ENCODE measurements at regions not wholly inside any gene's neighbourhood (a gene's known extent, or its start where the extent isn't known, plus 50 kb on each side); places are given as distances from the start of the nearest gene placed in this dataset.

- POLR2A ChIA-PET (ENCODE audit: unreplicated experiment), result no interaction called here
- BruUV-seq (replicated peaks), result no TSS peak
- Histone ChIP-seq H3K9me2 (replicated peaks; ENCODE audit: low read length) (no peaks in the 10 kb centered on the region), H3K36me3 (ENCODE audit: low read depth, low read length) (no peaks in the 10 kb centered on the region), H3K4me3 (ENCODE audit: low read length) (no peak overlapping the region), H3F3A (ENCODE audit: low read length, unreplicated experiment) (no peaks in the 10 kb centered on the region), H3K9ac (ENCODE audit: low read length) (no peak overlapping the region), H3K27me3 (ENCODE audit: low read length) (no peaks in the 10 kb centered on the region), H3K9me3 (ENCODE audit: low read length) (no peaks in the 10 kb centered on the region), H3K4me1 (ENCODE audit: insufficient read depth, low read length) (no peaks in the 10 kb centered on the region), H3K4me2 (ENCODE audit: low read length) (no peak overlapping the region), H3K79me2 (ENCODE audit: low read length) (no peaks in the 10 kb centered on the region), H2AFZ (ENCODE audit: low read length) (no peak overlapping the region), H4K20me1 (ENCODE audit: low read length) (no peaks in the 10 kb centered on the region), H3K27ac (ENCODE audit: low read length) (no peak overlapping the region)
- ATAC-seq, result no peak
- no peak for DNase-seq
- intact Hi-C loops (cut with micrococcal nuclease), result no loop called here
- CTCF ChIA-PET, result no interaction called here
- TF ChIP-seq EZH2phosphoT487 (IDR thresholded peaks at IDR 0.05; ENCODE audit: borderline replicate concordance, low read length) (no peak), EZH2 (IDR thresholded peaks at IDR 0.05; ENCODE audit: low read length, unreplicated experiment) (no peak), CTCF (conservative IDR thresholded peaks at IDR 0.05; ENCODE audit: low read depth, low read length) (no peak)
Measured at GRCh38 chr16:52805559-52806168, 247.0 kb downstream of the CHD9NB start.

- Histone ChIP-seq H3K9me2 (replicated peaks; ENCODE audit: low read length) (no peaks in the 10 kb centered on the region), H3K27ac (ENCODE audit: low read length) (no peak overlapping the region), H3K27me3 (ENCODE audit: low read length) (no peaks in the 10 kb centered on the region), H3K4me1 (ENCODE audit: insufficient read depth, low read length) (no peaks in the 10 kb centered on the region), H3F3A (ENCODE audit: low read length, unreplicated experiment) (no peaks in the 10 kb centered on the region), H2AFZ (ENCODE audit: low read length) (no peak overlapping the region), H4K20me1 (ENCODE audit: low read length) (no peaks in the 10 kb centered on the region), H3K79me2 (ENCODE audit: low read length) (no peaks in the 10 kb centered on the region), H3K9ac (ENCODE audit: low read length) (no peak overlapping the region), H3K4me2 (ENCODE audit: low read length) (no peak overlapping the region), H3K4me3 (ENCODE audit: low read length) (no peak overlapping the region), H3K9me3 (ENCODE audit: low read length) (no peaks in the 10 kb centered on the region), H3K36me3 (ENCODE audit: low read depth, low read length) (no peaks in the 10 kb centered on the region)
- BruUV-seq (replicated peaks), result no TSS peak
- TF ChIP-seq EZH2 (IDR thresholded peaks at IDR 0.05; ENCODE audit: low read length, unreplicated experiment) (no peak), CTCF (conservative IDR thresholded peaks at IDR 0.05; ENCODE audit: low read depth, low read length) (no peak), EZH2phosphoT487 (IDR thresholded peaks at IDR 0.05; ENCODE audit: borderline replicate concordance, low read length) (no peak)
- no peak for ATAC-seq
- intact Hi-C loops (cut with micrococcal nuclease), result no loop called here
- DNase-seq, result no peak
- ChIA-PET POLR2A (ENCODE audit: unreplicated experiment) (no interaction called here), CTCF (no interaction called here)
Measured at GRCh38 chr16:52800432-52800831, 252.3 kb downstream of the CHD9NB start.

GRCh38 chr16:52799149-52799548 lies 252.2 kb upstream of the TOX3 start:
- no peak overlapping the region for H3K9ac ChIP-seq (ENCODE audit: low read length)
- no peaks in the 10 kb centered on the region for H3K9me3 ChIP-seq (ENCODE audit: low read length)
- H3F3A ChIP-seq (ENCODE audit: low read length, unreplicated experiment), result no peaks in the 10 kb centered on the region
- ATAC-seq (no peak), DNase-seq (no peak)
- TF ChIP-seq EZH2 (IDR thresholded peaks at IDR 0.05; ENCODE audit: low read length, unreplicated experiment) (no peak), CTCF (conservative IDR thresholded peaks at IDR 0.05; ENCODE audit: low read depth, low read length) (no peak), EZH2phosphoT487 (IDR thresholded peaks at IDR 0.05; ENCODE audit: borderline replicate concordance, low read length) (no peak)
- ChIA-PET CTCF (no interaction called here), POLR2A (ENCODE audit: unreplicated experiment) (no interaction called here)
- H3K9me2 ChIP-seq (replicated peaks; ENCODE audit: low read length), result no peaks in the 10 kb centered on the region
- H3K4me3 ChIP-seq (ENCODE audit: low read length), result no peak overlapping the region
- no peaks in the 10 kb centered on the region for H3K4me1 ChIP-seq (ENCODE audit: insufficient read depth, low read length)
- no peak overlapping the region for H3K4me2 ChIP-seq (ENCODE audit: low read length)
- BruUV-seq (replicated peaks), result no TSS peak
- no peaks in the 10 kb centered on the region for H4K20me1 ChIP-seq (ENCODE audit: low read length)
- H2AFZ ChIP-seq (ENCODE audit: low read length), result no peak overlapping the region
- no peaks in the 10 kb centered on the region for H3K36me3 ChIP-seq (ENCODE audit: low read depth, low read length)
- no peaks in the 10 kb centered on the region for H3K27me3 ChIP-seq (ENCODE audit: low read length)
- H3K79me2 ChIP-seq (ENCODE audit: low read length), result no peaks in the 10 kb centered on the region
- intact Hi-C loops (cut with micrococcal nuclease), result no loop called here
- no peak overlapping the region for H3K27ac ChIP-seq (ENCODE audit: low read length)

Measured in PC-3 (cell line).